GM10248 (cell line): ENCODE measurements at regions not wholly inside any gene's neighbourhood (a gene's known extent, or its start where the extent isn't known, plus 50 kb on each side); places are given as distances from the start of the nearest gene placed in this dataset.
"Not testable (repeated sequence)": the region's sequence is repeated elsewhere in the genome, so short reads cannot be mapped to it uniquely, and the experiment has no call there.

Experiments
- CTCF ChIA-PET: fragments of 300-600 bp; sonication (Branson Sonifier 250); formaldehyde crosslinking; extraction: SDS; loops from one replicate; lab custom pipeline; 2021; ENCODE audit warnings: antibody characterized with exemption; lab: Yijun Ruan, JAX
- POLR2A ChIA-PET: fragments of 350-650 bp; sonication (Branson Sonifier 250); formaldehyde crosslinking; extraction: SDS; loops from one replicate; lab custom pipeline; 2020; ENCODE audit warnings: antibody characterized with exemption; lab: Yijun Ruan, JAX
- DNase-seq: peaks from one replicate; pipeline ENCODE4 v3.0.0; 2012; ENCODE audit errors: extremely low spot score
- TF ChIP-seq, protein P1 (sequence below): IDR thresholded peaks from 2 replicates; pipeline ENCODE4 v1.5.1; 2012; ENCODE audit warnings: mild to moderate bottlenecking, low read depth; ENCODE audit errors: extremely low read depth, missing control alignments, control extremely low read depth

DNA sequence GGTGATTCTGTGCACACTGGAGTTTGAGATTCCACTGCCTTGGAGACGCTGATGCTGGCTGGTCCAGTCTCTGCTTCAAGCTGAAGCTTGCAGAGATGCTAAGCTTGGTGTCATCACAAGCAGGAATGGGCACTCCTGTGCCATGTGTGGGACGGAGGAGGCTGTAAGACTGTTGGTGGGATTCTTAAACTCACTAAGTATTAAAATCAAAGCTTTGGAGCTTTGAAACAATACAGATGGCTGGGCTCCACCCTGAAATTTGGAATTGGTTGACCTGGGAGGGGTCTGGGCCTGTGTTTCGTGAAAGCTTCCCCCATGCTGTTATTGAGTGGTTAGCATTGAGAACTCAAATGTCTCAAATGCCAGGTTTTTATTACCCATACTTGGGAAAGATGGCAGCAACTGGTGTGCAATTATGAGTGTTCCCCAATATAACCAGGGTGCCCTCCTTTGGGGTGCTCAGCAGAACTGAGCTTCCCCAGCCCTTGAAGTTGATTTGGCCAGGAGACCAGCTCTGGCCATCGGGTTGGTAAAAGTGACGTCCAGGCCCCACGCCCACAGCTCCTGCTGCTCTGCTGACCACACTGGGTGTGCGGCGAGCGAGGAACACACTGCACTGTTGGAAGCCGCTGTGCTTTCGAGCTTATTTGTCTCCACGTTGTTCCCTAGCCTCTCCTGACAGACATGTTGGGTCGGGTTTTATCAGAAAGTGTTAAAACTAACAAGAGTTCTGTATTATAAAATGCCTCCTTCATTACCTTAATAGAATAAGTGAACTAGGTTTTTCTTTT is 377.7 kb downstream of the GLRX3 start:
- CTCF ChIA-PET: no interaction called here

DNA sequence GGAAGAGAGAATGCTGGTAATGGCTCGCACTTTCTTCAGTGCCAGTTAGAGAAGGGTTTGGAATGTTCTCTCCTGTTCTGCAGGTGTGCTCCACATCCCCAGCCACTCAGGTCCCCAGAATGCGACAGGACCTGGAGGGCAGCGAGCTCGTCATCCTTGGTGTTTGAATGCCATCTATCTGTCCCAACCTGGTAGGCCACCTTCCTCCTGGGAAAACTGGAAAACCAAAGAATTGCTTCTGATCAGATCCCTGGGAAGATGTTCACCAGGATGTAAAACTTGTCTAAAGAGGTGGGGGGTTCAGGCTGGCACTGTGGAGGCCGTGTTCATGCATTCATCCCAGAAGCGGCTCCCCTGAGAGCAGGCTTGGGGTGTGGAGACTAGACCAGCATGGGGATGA is 379.5 kb downstream of the GLRX3 start:
- TF ChIP-seq, protein P1, sequence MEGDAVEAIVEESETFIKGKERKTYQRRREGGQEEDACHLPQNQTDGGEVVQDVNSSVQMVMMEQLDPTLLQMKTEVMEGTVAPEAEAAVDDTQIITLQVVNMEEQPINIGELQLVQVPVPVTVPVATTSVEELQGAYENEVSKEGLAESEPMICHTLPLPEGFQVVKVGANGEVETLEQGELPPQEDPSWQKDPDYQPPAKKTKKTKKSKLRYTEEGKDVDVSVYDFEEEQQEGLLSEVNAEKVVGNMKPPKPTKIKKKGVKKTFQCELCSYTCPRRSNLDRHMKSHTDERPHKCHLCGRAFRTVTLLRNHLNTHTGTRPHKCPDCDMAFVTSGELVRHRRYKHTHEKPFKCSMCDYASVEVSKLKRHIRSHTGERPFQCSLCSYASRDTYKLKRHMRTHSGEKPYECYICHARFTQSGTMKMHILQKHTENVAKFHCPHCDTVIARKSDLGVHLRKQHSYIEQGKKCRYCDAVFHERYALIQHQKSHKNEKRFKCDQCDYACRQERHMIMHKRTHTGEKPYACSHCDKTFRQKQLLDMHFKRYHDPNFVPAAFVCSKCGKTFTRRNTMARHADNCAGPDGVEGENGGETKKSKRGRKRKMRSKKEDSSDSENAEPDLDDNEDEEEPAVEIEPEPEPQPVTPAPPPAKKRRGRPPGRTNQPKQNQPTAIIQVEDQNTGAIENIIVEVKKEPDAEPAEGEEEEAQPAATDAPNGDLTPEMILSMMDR: no peak
- CTCF ChIA-PET: no interaction called here
- POLR2A ChIA-PET: no interaction called here

More for the DNA sequence above, 377.7 kb downstream of the GLRX3 start:
- DNase-seq: no peak
- TF ChIP-seq, protein P1: no peak
- POLR2A ChIA-PET: no interaction called here

DNA sequence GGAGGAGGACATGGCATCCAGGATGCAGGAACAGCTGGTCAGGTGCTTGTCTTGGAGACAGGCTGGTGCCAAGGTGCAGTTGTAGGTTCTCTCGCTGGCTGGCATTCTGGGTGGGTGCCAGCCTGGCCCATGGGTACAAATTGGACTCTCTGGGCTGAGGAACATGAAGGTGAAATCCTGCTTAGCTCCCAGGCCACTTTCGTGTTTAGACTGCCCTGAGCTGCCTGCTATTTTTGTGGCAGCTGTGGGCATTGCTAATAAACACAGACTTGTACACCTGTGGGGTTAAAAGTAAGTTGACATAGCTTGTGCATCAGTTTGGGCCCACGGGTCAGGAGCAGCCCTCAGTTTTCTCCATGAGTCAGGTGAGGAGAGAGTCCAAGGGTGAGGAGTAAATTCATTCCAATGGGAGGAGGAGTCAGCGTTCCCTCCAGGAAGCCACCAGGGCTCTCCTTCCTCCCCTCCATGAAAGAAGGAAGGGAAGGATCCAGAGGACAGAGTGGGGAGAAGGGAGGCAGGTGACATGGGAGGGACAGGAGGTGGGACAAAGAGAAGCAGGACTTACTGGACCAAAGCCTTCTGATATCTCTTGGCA is 380.0 kb downstream of the GLRX3 start:
- TF ChIP-seq, protein P1: no peak
- POLR2A ChIA-PET: no interaction called here

More for the DNA sequence above, 379.5 kb downstream of the GLRX3 start:
- no peak for DNase-seq

DNA sequence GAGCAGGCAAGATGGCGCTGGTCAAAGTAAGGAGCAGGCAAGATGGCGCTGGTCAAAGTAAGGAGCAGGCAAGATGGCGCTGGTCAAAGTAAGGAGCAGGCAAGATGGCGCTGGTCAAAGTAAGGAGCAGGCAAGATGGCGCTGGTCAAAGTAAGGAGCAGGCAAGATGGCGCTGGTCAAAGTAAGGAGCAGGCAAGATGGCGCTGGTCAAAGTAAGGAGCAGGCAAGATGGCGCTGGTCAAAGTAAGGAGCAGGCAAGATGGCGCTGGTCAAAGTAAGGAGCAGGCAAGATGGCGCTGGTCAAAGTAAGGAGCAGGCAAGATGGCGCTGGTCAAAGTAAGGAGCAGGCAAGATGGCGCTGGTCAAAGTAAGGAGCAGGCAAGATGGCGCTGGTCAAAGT is 382.7 kb downstream of the GLRX3 start:
- POLR2A ChIA-PET, CTCF ChIA-PET, DNase-seq: not testable (repeated sequence)

More for the DNA sequence above, 380.0 kb downstream of the GLRX3 start:
- CTCF ChIA-PET: no interaction called here
- no peak for DNase-seq

DNA sequence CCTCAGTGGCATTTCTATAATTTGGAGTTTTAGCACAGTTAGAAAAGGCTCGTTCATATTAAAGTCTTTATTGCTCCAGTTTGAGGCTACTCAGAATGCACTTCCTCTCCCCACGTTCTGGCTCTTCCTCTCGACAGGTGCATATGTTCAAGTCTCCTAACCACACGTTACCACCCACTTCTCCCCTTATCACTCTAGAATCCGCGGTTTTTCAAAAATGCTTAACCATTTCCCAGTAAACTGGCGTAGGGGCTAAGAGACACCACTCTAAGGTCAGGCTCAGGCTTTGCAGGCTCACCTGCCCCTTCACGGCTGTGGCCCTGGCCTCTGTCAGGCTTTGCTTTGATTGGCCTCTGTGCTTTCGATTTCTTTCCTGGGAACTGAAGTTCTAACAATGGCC is 383.6 kb downstream of the GLRX3 start:
- ChIA-PET CTCF (no interaction called here), POLR2A (no interaction called here)
- no peak for DNase-seq
- TF ChIP-seq, protein P1: no peak

DNA sequence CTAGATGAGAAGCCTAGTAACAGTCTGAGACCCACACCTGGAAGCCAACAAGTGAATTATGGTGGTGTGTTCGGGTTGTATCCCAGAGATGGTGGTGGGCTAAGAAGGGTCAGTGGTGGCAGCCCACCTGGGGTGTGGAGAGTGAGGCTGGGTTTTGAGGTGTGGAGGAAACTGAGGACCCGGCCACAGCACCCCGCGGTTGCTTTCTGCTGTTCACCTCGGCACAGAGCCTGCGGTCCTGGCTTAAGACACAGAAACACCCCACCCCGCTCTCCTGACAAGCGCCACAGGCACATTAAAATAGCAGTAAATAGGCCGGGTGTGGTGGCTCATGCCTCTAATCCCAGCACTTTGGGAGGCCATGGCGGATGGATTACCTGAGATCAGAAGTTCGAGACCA is 395.1 kb downstream of the GLRX3 start:
- CTCF ChIA-PET: no interaction called here
- TF ChIP-seq, protein P1: no peak

DNA sequence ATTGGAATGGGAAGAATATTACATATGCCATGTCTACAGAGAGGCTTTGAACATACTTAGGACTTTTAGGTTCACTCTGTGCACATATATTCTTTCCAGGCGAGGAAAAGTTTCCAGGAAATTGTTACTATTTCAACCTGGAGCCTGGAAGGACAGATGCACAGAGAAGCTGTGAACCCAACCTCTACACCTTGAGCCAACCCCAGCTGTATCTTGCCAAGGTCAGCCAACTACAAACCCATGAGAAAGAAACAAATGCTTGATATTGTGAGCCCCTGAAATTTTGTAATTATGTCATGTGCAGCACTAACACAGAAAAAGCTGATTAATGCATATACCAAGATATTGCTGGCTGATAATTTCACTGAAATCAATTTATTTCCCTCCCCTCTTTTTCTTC is 404.9 kb downstream of the GLRX3 start:
- CTCF ChIA-PET: interaction anchor here (0.6 kb wide), 1 partner anchor 62 kb away, joined by 3 read pairs; no protein-coding TSS in a partner anchor
- DNase-seq: no peak
- TF ChIP-seq, protein P1: no peak
- POLR2A ChIA-PET: no interaction called here

More for the DNA sequence above, 395.1 kb downstream of the GLRX3 start:
- POLR2A ChIA-PET: no interaction called here
- peak; percentile 2 for DNase-seq
